NT2/D1 (cell line): ENCODE measurements at regions not wholly inside any gene's neighbourhood (a gene's known extent, or its start where the extent isn't known, plus 50 kb on each side); places are given as distances from the start of the nearest gene placed in this dataset.
"Not testable (repeated sequence)": the region's sequence is repeated elsewhere in the genome, so short reads cannot be mapped to it uniquely, and the experiment has no call there.

ENCODE experiments used
- DNase-seq: peaks from one replicate; pipeline ENCODE4 v3.0.0-alpha.2; 2011; ENCODE audit warnings: low read depth, low spot score
- H3K27me3 ChIP-seq: 2 replicates; pipeline ENCODE4 v1.6.0; 2011; ENCODE audit warnings: mild to moderate bottlenecking; ENCODE audit not compliant: insufficient read length, insufficient read depth
- H3K36me3 ChIP-seq: 2 replicates; pipeline ENCODE4 v1.6.1; 2011; ENCODE audit warnings: mild to moderate bottlenecking, low read length, mixed read lengths; ENCODE audit not compliant: insufficient read depth, insufficient read length
- H3K4me1 ChIP-seq: 2 replicates; pipeline ENCODE4 v1.5.1; 2011; ENCODE audit not compliant: insufficient read depth, insufficient read length
- H3K4me3 ChIP-seq: 2 replicates; pipeline ENCODE4 v1.5.1; 2011; ENCODE audit warnings: low read depth; ENCODE audit not compliant: insufficient read length
- H3K9ac ChIP-seq: 2 replicates; pipeline ENCODE4 v1.6.0; 2011; ENCODE audit warnings: low read depth; ENCODE audit not compliant: insufficient read length
- H3K9me3 ChIP-seq: 2 replicates; pipeline ENCODE4 v1.5.1; 2011; ENCODE audit warnings: mild to moderate bottlenecking, low read length; ENCODE audit not compliant: insufficient read depth
- SUZ12 ChIP-seq: IDR thresholded peaks from 2 replicates; pipeline ENCODE4 v1.6.1; 2011; ENCODE audit not compliant: insufficient read length, insufficient read depth; ENCODE audit errors: extremely low read depth
- YY1 ChIP-seq: IDR thresholded peaks from 2 replicates; pipeline ENCODE4 v1.6.1; 2011; ENCODE audit not compliant: insufficient read length, insufficient read depth
- ZNF274 ChIP-seq: IDR thresholded peaks from 2 replicates; pipeline ENCODE4 v1.6.1; 2011; ENCODE audit warnings: mild to moderate bottlenecking, low read depth, low read length

DNA sequence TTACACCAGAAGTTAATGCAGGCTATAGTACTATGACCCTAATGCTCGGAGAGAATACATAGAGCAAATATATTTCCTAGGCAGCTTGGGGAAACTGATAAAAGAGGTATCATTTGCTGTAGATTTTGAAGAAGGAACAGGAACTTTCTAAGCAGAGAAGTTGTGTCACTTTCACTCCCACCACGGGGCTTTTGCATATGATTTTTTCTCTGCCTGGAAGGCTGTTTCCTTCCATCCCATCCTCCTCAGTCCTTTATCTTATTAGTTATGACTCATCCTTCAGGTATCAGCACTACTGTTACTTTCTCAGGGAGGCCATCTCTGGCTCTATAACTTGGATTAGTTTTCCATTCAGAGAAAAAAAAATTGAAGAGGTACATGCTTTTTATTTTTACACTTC, 2006.1 kb upstream of the WWC1 start:
- TF ChIP-seq SUZ12 (no peak), ZNF274 (no peak), YY1 (no peak)

DNA sequence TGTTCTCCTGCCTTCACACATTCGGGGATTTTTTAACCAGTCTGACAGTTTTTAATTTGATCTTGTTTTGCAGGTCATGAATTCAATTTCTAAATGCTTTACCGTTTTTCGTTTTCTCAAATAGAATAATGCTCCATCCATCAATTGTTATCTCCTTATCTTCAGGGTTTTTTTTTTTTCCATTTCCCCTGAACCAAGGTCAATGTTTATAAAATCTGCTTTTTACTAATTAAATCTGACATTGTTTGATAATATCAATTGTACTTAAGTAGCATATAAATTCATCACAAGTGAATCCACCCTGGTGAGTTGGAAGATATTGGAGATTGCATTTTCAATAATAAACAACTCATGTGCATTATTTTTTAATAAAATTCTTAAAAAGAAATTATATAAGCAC, 2004.6 kb upstream of the WWC1 start:
- TF ChIP-seq ZNF274 (no peak), YY1 (no peak), SUZ12 (no peak)
- H3K9me3 ChIP-seq: 0 out of 2 replicates have a peak, but pooled peaks cover 4% of the 10 kb centered on the region
- H3K27me3 ChIP-seq: no peaks in the 10 kb centered on the region
- no peaks in the 10 kb centered on the region for H3K4me1 ChIP-seq
- H3K4me3 ChIP-seq: no peak overlapping the region
- DNase-seq: no peak
- H3K9ac ChIP-seq: no peak overlapping the region
- H3K36me3 ChIP-seq: no peaks in the 10 kb centered on the region

More for the DNA sequence above, 2006.1 kb upstream of the WWC1 start:
- Histone ChIP-seq H3K9me3 (0 out of 2 replicates have a peak, but pooled peaks cover 4% of the 10 kb centered on the region), H3K36me3 (no peaks in the 10 kb centered on the region), H3K27me3 (no peaks in the 10 kb centered on the region), H3K9ac (no peak overlapping the region), H3K4me1 (no peaks in the 10 kb centered on the region), H3K4me3 (no peak overlapping the region)
- DNase-seq: no peak

- no peak for DNase-seq
- Histone ChIP-seq H3K36me3 (no peaks in the 10 kb centered on the region), H3K9ac (no peak overlapping the region), H3K4me3 (no peak overlapping the region), H3K27me3 (no peaks in the 10 kb centered on the region), H3K4me1 (no peaks in the 10 kb centered on the region), H3K9me3 (0 out of 2 replicates have a peak, but pooled peaks cover 4% of the 10 kb centered on the region)
- TF ChIP-seq YY1: no peak
- no peak for TF ChIP-seq ZNF274
- no peak for TF ChIP-seq SUZ12
Observed at GRCh38 chr5:166287866-166288265, 2003.6 kb upstream of the WWC1 start.

DNA sequence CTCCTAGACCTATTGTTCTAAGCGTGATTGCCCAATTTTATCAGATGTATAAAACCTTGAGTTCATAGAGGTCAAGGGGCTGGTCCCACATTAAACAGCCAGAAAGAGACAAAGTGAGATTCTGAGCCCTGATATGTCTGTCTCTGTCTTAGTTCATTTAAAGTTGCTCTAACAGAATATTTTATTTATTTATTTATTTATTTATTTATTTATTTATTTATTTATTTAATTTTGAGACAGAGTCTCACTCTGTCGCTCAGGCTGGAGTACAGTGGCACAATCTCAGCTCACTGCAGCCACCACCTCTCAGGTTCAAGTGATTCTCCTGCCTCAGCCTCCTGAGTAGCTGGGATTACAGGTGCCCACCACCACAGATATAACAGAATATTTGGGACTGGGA, 1999.6 kb upstream of the WWC1 start:
- H3K4me1 ChIP-seq, DNase-seq, H3K4me3 ChIP-seq, H3K9me3 ChIP-seq, H3K9ac ChIP-seq, H3K27me3 ChIP-seq, H3K36me3 ChIP-seq: not testable (repeated sequence)

DNA sequence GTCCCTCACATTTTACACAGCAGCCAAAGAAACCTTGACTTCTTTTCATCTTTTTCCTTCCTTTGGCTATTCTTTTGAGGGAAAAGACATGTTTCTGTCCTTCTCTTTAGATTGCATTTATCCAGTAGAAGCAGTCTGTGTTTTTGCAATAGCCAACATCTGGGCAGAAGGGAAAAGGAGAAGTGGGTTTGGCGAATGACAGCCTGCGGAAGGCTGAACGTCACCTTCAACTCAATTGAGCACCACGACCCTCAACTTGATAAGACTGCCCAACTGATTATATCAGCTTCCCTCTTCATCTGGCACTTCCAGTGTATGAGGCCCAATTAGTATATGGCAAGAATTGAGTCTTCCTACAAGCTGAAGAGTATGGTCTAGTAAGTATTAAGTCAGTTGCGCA, 1997.6 kb upstream of the WWC1 start:
- TF ChIP-seq ZNF274 (no peak), YY1 (no peak), SUZ12 (no peak)
- DNase-seq: no peak

DNA sequence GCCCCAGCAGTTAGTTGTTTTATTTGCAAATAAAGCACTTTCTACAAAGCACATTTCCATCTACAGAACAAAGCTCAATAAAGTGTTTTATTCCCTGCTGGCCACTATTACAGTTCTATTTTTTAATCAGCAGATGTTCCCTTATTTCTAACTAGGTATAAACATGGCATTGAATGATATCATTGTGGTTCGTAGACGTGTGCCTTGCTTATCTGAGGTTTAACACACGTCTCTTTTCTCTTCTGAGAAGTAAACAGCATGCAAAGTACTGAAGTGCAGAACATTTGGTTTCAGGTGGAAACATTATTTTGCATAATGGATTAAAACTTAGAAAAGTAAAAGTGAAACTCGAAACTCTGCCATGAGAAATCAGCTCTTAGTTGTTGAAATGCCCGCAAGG, 1989.3 kb upstream of the WWC1 start:
- TF ChIP-seq SUZ12 (no peak), YY1 (no peak), ZNF274 (no peak)

More for the DNA sequence above, 1997.6 kb upstream of the WWC1 start:
- H3K9ac ChIP-seq: no peak overlapping the region
- H3K4me1 ChIP-seq: no peaks in the 10 kb centered on the region
- no peak overlapping the region for H3K4me3 ChIP-seq
- H3K36me3 ChIP-seq: no peaks in the 10 kb centered on the region
- no peaks in the 10 kb centered on the region for H3K27me3 ChIP-seq
- H3K9me3 ChIP-seq: 0 out of 2 replicates have a peak, but pooled peaks cover 4% of the 10 kb centered on the region

DNA sequence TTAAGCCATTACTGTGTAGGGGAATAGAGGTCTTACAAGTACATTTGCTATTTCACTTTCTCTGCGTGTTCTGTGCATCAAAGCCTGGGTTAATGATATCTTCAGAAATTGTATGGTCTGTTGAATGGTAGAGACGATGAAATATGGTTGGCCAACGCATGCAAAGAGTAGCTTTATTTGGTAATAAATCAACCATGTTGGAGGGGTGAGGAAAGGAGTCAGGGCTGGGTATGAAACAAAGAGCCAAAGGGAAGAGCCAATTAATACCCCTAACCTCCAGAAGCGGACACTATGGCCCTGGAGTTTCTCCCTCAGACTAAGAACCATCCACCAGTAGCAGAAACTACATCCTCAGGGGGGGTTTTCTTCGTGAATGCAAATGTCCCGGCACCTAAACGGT, 1974.0 kb upstream of the WWC1 start:
- TF ChIP-seq SUZ12 (no peak), YY1 (no peak), ZNF274 (no peak)
- Histone ChIP-seq H3K4me1 (no peaks in the 10 kb centered on the region), H3K9ac (no peak overlapping the region), H3K27me3 (no peaks in the 10 kb centered on the region), H3K9me3 (no peaks in the 10 kb centered on the region; the same call in 1 of the 2 replicates), H3K36me3 (no peaks in the 10 kb centered on the region), H3K4me3 (no peak overlapping the region)
- DNase-seq: no peak

More for the DNA sequence above, 1989.3 kb upstream of the WWC1 start:
- Histone ChIP-seq H3K36me3 (no peaks in the 10 kb centered on the region), H3K4me3 (no peak overlapping the region), H3K9ac (no peak overlapping the region), H3K27me3 (no peaks in the 10 kb centered on the region), H3K4me1 (no peaks in the 10 kb centered on the region), H3K9me3 (no peaks in the 10 kb centered on the region)
- DNase-seq: no peak

DNA sequence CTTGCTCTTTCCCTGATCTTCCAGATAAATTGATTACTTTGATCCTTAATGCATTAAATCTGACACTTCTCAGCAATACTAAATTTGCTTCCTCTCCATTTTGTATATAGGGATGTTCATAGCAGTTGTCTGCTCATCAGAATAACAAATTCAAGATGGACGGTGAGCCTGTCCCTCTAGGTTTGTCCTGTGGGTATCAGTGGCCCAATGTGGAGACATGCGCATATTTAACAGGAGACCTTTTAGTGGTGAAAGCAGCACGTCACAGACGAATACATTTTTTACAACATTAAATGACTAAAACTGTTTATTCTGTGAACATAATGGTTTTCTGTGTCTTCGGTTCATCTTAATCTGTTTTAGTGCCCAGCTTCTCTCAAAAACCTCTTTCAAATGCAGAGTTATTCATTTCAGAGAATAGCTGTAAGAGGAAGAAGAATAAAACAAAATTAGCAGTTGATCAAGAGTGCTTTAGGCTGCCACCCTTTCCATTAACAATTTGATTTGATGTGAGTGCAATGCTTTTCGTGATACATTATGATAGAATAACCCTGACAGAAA, 1970.4 kb upstream of the WWC1 start:
- H3K9me3 ChIP-seq: peaks cover 11% of the 10 kb centered on the region; the same call in 1 of the 2 replicates
- no peak for TF ChIP-seq YY1
- TF ChIP-seq ZNF274: no peak
- TF ChIP-seq SUZ12: no peak
- no peaks in the 10 kb centered on the region for H3K27me3 ChIP-seq
- no peak overlapping the region for H3K4me3 ChIP-seq
- no peak for DNase-seq
- no peaks in the 10 kb centered on the region for H3K4me1 ChIP-seq
- H3K36me3 ChIP-seq: no peaks in the 10 kb centered on the region
- H3K9ac ChIP-seq: no peak overlapping the region
